AG09309 (cell line): ENCODE measurements at regions not wholly inside any gene's neighbourhood (a gene's known extent, or its start where the extent isn't known, plus 50 kb on each side); places are given as distances from the start of the nearest gene placed in this dataset.

Experiments used
- DNase-seq: peaks from one replicate; pipeline ENCODE4 v3.0.0-alpha.2; 2010; ENCODE audit warnings: low read depth
- H3K4me3 ChIP-seq: 2 replicates; pipeline ENCODE4 v1.5.1; 2011; ENCODE audit warnings: mild to moderate bottlenecking, low read depth, low read length, moderate library complexity; ENCODE audit not compliant: control insufficient read depth
- CTCF ChIP-seq: IDR thresholded peaks from 2 replicates; pipeline ENCODE4 v1.5.1; 2011; ENCODE audit warnings: mild to moderate bottlenecking, low read depth, low read length, inconsistent platforms; ENCODE audit not compliant: insufficient read depth, control insufficient read depth; ENCODE audit errors: missing control alignments

DNA sequence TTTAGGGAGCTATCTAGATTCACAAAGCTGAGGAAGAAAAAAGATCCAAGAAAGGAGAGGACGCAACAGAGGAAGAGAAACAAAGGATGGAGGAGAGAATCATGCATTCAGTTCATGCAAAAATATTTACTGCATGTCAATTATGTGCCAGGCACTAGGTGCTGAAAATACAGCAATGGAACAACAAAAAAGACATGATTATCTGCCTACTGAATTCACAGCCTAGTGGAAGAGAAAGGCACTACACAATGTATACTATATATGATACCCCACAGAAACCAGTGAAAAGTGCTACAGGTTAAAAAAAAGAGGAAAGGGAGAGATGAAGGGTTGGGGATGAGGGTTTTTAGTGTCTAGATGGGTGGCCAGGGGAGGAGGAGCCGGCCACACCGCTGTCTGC lies 520.4 kb upstream of the CELF2 start:
- DNase-seq: no peak

DNA sequence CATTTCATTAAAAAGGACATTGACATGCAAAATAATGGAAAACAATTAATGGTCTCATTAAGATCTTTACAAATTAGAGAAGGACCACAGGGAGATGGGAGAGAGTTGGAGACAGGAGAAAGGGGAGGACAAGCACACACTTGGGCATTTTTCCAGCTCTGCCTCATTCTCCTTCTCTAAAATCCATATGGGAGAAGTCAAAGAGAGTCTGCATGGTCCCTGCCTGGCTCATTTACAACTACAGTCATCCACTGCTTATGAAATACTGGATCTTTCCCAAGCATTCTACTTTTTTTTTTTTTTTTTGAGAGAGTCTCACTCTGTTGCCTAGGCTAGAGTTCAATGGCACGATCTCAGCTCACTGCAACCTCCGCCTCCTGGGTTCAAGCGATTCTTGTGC lies 518.9 kb upstream of the CELF2 start:
- no peak for DNase-seq
- TF ChIP-seq CTCF: no peak
- no peak overlapping the region for H3K4me3 ChIP-seq

More for the DNA sequence above, 520.4 kb upstream of the CELF2 start:
- no peak overlapping the region for H3K4me3 ChIP-seq
- no peak for TF ChIP-seq CTCF

GRCh38 chr10:10499839-10500238 lies 517.8 kb upstream of the CELF2 start:
- no peak overlapping the region for H3K4me3 ChIP-seq
- DNase-seq: no peak
- no peak for TF ChIP-seq CTCF

GRCh38 chr10:10500937-10501336 lies 516.7 kb upstream of the CELF2 start:
- DNase-seq: no peak
- no peak for TF ChIP-seq CTCF
- no peak overlapping the region for H3K4me3 ChIP-seq

DNA sequence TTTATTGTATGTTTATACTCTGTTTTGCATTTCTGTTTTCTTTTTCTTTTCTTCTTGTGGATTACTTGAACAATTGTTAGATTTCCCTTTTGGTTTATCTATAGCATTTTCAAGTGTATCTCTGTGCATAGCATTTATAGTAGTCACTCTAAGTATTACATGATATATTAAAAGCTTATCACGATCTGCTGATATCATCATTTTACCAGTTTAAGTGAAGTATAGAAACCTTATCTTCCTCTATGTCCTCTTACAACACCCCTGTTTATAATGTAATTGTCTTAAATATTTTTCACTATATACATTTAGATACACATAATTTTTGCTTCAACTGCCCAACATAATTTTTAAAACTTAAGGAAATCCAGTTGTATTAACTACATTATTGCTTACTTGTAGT lies 513.9 kb upstream of the CELF2 start:
- H3K4me3 ChIP-seq: no peak overlapping the region
- TF ChIP-seq CTCF: no peak
- no peak for DNase-seq

DNA sequence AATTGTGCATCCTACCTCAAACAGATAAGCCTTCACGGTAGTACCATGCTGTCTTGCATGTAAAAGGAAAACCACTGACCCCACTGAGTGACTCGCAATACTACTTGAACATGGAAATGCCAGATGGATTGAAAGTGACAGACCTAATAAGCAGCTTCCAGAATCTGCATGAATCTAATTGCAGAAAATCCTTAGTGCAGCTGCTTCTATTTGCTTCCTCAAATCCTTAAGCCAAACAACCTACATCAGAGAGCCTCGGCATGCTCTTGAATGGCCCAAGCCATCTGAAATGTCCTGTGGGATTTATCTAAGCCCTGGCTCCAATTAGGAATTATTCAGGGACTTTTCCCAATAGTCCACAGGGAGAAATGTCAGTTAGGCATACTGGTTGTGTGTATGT lies 509.5 kb upstream of the CELF2 start:
- DNase-seq: no peak
- H3K4me3 ChIP-seq: no peak overlapping the region
- no peak for TF ChIP-seq CTCF

GRCh38 chr10:10510179-10510578 lies 507.5 kb upstream of the CELF2 start:
- no peak for DNase-seq
- no peak overlapping the region for H3K4me3 ChIP-seq
- TF ChIP-seq CTCF: no peak
